ENCODE measurements at regions not wholly inside any gene's neighbourhood (a gene's known extent, or its start where the extent isn't known, plus 50 kb on each side); places are given as distances from the start of the nearest gene placed in this dataset.
"Not testable (repeated sequence)": the region's sequence is repeated elsewhere in the genome, so short reads cannot be mapped to it uniquely, and the experiment has no call there.

GRCh38 chr9:75551861-75552260 lies 338.6 kb upstream of the PCSK5 start (continued):
- no peak for TF ChIP-seq CTCF (conservative IDR thresholded peaks at IDR 0.05; ENCODE audit: low read depth in 2 of 2)

DNA sequence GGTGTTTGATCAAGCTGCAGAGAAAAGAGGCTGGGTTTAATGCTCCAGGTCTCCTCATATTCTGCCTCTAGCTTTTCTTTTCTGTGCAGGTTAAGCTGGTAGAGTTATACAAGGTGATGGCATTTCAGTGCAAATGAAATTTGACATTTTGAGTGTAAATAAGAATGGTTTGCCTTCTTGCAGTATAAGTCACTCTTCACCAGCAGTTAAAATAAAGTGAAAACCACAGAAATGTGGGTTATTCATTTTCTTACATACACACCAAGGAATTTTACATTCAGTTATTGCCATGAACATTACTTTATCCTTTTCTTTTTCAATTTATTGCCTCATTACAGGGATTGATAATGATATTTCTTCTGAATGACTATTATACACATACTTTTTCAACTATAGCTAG lies 337.5 kb upstream of the PCSK5 start:
- Histone ChIP-seq H3F3A (replicated peaks; ENCODE audit: low read depth) (no peaks in the 10 kb centered on the region), H3K4me3 (no peak overlapping the region), H4K20me1 (replicated peaks; ENCODE audit: insufficient read depth) (no peaks in the 10 kb centered on the region), H3K4me2 (no peak overlapping the region), H3K36me3 (ENCODE audit: insufficient read depth) (no peaks in the 10 kb centered on the region), H2AFZ (no peak overlapping the region), H3K4me1 (ENCODE audit: insufficient read depth) (no peaks in the 10 kb centered on the region), H3K27ac (ENCODE audit: low read depth) (no peak overlapping the region), H3K27me3 (ENCODE audit: insufficient read depth) (no peaks in the 10 kb centered on the region), H3K9me2 (ENCODE audit: insufficient read depth) (peaks cover 13% of the 10 kb centered on the region; the same call in 1 of the 2 replicates), H3K79me2 (replicated peaks; ENCODE audit: insufficient read depth) (no peaks in the 10 kb centered on the region)
- no peak overlapping the region for H3K4me3 Mint-ChIP-seq
- TF ChIP-seq CTCF (conservative IDR thresholded peaks at IDR 0.05; ENCODE audit: low read depth in 2 of 2) (no peak), EZH2 (IDR thresholded peaks at IDR 0.05; ENCODE audit: low read depth, unreplicated experiment) (no peak), CREB1 (CRISPR knock-in tag; IDR thresholded peaks at IDR 0.05; ENCODE audit: low read depth) (no peak), ETS1 (IDR thresholded peaks at IDR 0.05) (no peak), POLR2AphosphoS5 (IDR thresholded peaks at IDR 0.05; ENCODE audit: low read depth) (no peak), ZNF114 (CRISPR knock-in tag; IDR thresholded peaks at IDR 0.05) (no peak)
- TF ChIP-seq, protein P1, sequence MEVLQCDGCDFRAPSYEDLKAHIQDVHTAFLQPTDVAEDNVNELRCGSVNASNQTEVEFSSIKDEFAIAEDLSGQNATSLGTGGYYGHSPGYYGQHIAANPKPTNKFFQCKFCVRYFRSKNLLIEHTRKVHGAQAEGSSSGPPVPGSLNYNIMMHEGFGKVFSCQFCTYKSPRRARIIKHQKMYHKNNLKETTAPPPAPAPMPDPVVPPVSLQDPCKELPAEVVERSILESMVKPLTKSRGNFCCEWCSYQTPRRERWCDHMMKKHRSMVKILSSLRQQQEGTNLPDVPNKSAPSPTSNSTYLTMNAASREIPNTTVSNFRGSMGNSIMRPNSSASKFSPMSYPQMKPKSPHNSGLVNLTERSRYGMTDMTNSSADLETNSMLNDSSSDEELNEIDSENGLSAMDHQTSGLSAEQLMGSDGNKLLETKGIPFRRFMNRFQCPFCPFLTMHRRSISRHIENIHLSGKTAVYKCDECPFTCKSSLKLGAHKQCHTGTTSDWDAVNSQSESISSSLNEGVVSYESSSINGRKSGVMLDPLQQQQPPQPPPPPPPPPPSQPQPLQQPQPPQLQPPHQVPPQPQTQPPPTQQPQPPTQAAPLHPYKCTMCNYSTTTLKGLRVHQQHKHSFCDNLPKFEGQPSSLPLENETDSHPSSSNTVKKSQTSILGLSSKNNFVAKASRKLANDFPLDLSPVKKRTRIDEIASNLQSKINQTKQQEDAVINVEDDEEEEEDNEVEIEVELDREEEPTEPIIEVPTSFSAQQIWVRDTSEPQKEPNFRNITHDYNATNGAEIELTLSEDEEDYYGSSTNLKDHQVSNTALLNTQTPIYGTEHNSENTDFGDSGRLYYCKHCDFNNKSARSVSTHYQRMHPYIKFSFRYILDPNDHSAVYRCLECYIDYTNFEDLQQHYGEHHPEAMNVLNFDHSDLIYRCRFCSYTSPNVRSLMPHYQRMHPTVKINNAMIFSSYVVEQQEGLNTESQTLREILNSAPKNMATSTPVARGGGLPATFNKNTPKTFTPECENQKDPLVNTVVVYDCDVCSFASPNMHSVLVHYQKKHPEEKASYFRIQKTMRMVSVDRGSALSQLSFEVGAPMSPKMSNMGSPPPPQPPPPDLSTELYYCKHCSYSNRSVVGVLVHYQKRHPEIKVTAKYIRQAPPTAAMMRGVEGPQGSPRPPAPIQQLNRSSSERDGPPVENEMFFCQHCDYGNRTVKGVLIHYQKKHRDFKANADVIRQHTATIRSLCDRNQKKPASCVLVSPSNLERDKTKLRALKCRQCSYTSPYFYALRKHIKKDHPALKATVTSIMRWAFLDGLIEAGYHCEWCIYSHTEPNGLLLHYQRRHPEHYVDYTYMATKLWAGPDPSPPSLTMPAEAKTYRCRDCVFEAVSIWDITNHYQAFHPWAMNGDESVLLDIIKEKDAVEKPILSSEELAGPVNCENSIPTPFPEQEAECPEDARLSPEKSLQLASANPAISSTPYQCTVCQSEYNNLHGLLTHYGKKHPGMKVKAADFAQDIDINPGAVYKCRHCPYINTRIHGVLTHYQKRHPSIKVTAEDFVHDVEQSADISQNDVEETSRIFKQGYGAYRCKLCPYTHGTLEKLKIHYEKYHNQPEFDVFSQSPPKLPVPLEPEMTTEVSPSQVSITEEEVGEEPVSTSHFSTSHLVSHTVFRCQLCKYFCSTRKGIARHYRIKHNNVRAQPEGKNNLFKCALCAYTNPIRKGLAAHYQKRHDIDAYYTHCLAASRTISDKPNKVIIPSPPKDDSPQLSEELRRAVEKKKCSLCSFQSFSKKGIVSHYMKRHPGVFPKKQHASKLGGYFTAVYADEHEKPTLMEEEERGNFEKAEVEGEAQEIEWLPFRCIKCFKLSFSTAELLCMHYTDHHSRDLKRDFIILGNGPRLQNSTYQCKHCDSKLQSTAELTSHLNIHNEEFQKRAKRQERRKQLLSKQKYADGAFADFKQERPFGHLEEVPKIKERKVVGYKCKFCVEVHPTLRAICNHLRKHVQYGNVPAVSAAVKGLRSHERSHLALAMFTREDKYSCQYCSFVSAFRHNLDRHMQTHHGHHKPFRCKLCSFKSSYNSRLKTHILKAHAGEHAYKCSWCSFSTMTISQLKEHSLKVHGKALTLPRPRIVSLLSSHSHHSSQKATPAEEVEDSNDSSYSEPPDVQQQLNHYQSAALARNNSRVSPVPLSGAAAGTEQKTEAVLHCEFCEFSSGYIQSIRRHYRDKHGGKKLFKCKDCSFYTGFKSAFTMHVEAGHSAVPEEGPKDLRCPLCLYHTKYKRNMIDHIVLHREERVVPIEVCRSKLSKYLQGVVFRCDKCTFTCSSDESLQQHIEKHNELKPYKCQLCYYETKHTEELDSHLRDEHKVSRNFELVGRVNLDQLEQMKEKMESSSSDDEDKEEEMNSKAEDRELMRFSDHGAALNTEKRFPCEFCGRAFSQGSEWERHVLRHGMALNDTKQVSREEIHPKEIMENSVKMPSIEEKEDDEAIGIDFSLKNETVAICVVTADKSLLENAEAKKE (CRISPR knock-in tag; IDR thresholded peaks at IDR 0.05) = no peak
- H3K27me3 Mint-ChIP-seq (ENCODE audit: insufficient read depth, low read depth, poor library complexity) = peaks cover 1% of the 10 kb centered on the region
- no peak for DNase-seq (ENCODE audit: low spot score)
- no peaks in the 10 kb centered on the region for H3K4me1 Mint-ChIP-seq
- no peaks in the 10 kb centered on the region for H3K36me3 Mint-ChIP-seq (ENCODE audit: low read depth)
- no peak overlapping the region for H3K27ac Mint-ChIP-seq
- no peak for ATAC-seq
- H3K9me3 Mint-ChIP-seq = peaks cover 7% of the 10 kb centered on the region; the same call in 1 of the 3 replicates

GRCh38 chr9:75566813-75567212 lies 323.7 kb upstream of the PCSK5 start:
- H3K79me2 ChIP-seq (replicated peaks; ENCODE audit: insufficient read depth); H3K36me3 Mint-ChIP-seq (ENCODE audit: low read depth); H4K20me1 ChIP-seq (replicated peaks; ENCODE audit: insufficient read depth); H2AFZ ChIP-seq; H3K27me3 Mint-ChIP-seq (ENCODE audit: insufficient read depth, low read depth, poor library complexity); H3K9me3 Mint-ChIP-seq; H3K9me2 ChIP-seq (ENCODE audit: insufficient read depth); H3F3A ChIP-seq (replicated peaks; ENCODE audit: low read depth); H3K4me2 ChIP-seq; H3K36me3 ChIP-seq (ENCODE audit: insufficient read depth); DNase-seq (ENCODE audit: low spot score); H3K27ac ChIP-seq (ENCODE audit: low read depth); H3K4me3 Mint-ChIP-seq; H3K4me3 ChIP-seq; H3K4me1 ChIP-seq (ENCODE audit: insufficient read depth); H3K27me3 ChIP-seq (ENCODE audit: insufficient read depth); H3K27ac Mint-ChIP-seq; ATAC-seq; H3K4me1 Mint-ChIP-seq: not testable (repeated sequence)
